ENCODE measurements at regions not wholly inside any gene's neighbourhood (a gene's known extent, or its start where the extent isn't known, plus 50 kb on each side); places are given as distances from the start of the nearest gene placed in this dataset.

- no peak for DNase-seq (ENCODE audit: extremely low spot score)
- 63% methylated on average over 2 of the region's 2 CpGs for WGBS
- Histone ChIP-seq H3K4me3 (no peak overlapping the region), H3K9me3 (no peaks in the 10 kb centered on the region), H3K36me3 (no peaks in the 10 kb centered on the region), H3K27ac (replicated peaks in 1 of 4) (no peak overlapping the region), H3K4me1 (peaks cover 5 to 12% (median 9%) of the 10 kb centered on the region in 4 donors), H3K27me3 (no peaks in the 10 kb centered on the region)
- intact Hi-C loops (cut with DNase I): loop anchor here (5.0 kb wide), 1 partner anchor 248 kb away; no protein-coding TSS in a partner anchor
- TF ChIP-seq CTCF (IDR thresholded peaks at IDR 0.05) (no peak), EP300 (IDR thresholded peaks at IDR 0.05) (no peak), POLR2AphosphoS5 (IDR thresholded peaks at IDR 0.05) (no peak), POLR2A (IDR thresholded peaks at IDR 0.05; ENCODE audit: low read depth) (no peak)
Observed at GRCh38 chr9:13689925-13690324, 410.4 kb upstream of the MPDZ start.

GRCh38 chr9:13688990-13689600 is 409.6 kb upstream of the MPDZ start:
- DNase-seq (ENCODE audit: extremely low spot score): no peak
- H3K27me3 ChIP-seq: no peaks in the 10 kb centered on the region
- intact Hi-C loops (cut with DNase I): loop anchor here (5.0 kb wide), 1 partner anchor 247 kb away; no protein-coding TSS in a partner anchor
- H3K9me3 ChIP-seq: no peaks in the 10 kb centered on the region
- no peak overlapping the region for H3K27ac ChIP-seq (replicated peaks in 1 of 4)
- H3K36me3 ChIP-seq: no peaks in the 10 kb centered on the region
- 86% methylated on average over 1 of the region's 1 CpG for WGBS
- no peak overlapping the region for H3K4me3 ChIP-seq
- peak; percentile 31 to 58 (median 40) for TF ChIP-seq CTCF (IDR thresholded peaks at IDR 0.05)
- no peak for TF ChIP-seq POLR2AphosphoS5 (IDR thresholded peaks at IDR 0.05)
- H3K4me1 ChIP-seq: peaks cover 5 to 18% (median 10%) of the 10 kb centered on the region in 4 donors

- TF ChIP-seq EP300 (IDR thresholded peaks at IDR 0.05) (no peak), POLR2AphosphoS5 (IDR thresholded peaks at IDR 0.05) (no peak), POLR2A (IDR thresholded peaks at IDR 0.05; ENCODE audit: low read depth) (no peak), CTCF (IDR thresholded peaks at IDR 0.05) (no peak)
- Histone ChIP-seq H3K27me3 (no peaks in the 10 kb centered on the region), H3K9me3 (no peaks in the 10 kb centered on the region), H3K27ac (replicated peaks in 1 of 4) (no peak overlapping the region), H3K4me3 (no peak overlapping the region), H3K36me3 (no peaks in the 10 kb centered on the region), H3K4me1 (peaks cover 5 to 18% (median 10%) of the 10 kb centered on the region in 4 donors)
- intact Hi-C loops (cut with DNase I): loop anchor here (5.0 kb wide), 1 partner anchor 246 kb away; no protein-coding TSS in a partner anchor
- 54% methylated on average over 4 of the region's 4 CpGs for WGBS
- DNase-seq (ENCODE audit: extremely low spot score): no peak
Observed at GRCh38 chr9:13688223-13688989, 408.9 kb upstream of the MPDZ start.

GRCh38 chr9:13684656-13685055 is 405.2 kb upstream of the MPDZ start:
- 62% methylated on average over 2 of the region's 2 CpGs for WGBS

More at GRCh38 chr9:13684656-13685055, 405.2 kb upstream of the MPDZ start:
- Histone ChIP-seq H3K36me3 (no peaks in the 10 kb centered on the region), H3K27ac (replicated peaks in 1 of 4) (no peak overlapping the region), H3K27me3 (no peaks in the 10 kb centered on the region), H3K4me1 (peaks cover 5 to 18% (median 10%) of the 10 kb centered on the region in 4 donors), H3K9me3 (peaks cover 0 to 10% (median 3%) of the 10 kb centered on the region in 4 donors), H3K4me3 (no peak overlapping the region)
- TF ChIP-seq POLR2AphosphoS5 (IDR thresholded peaks at IDR 0.05): no peak
- TF ChIP-seq EP300 (IDR thresholded peaks at IDR 0.05): no peak
- TF ChIP-seq CTCF (IDR thresholded peaks at IDR 0.05): no peak
- TF ChIP-seq POLR2A (IDR thresholded peaks at IDR 0.05; ENCODE audit: low read depth): no peak
- DNase-seq (ENCODE audit: extremely low spot score): no peak
- intact Hi-C loops (cut with DNase I): loop anchor here (5.0 kb wide), 1 partner anchor 242 kb away; no protein-coding TSS in a partner anchor

Data from esophagus muscularis mucosa (tissue), 4 donors.